GM19240 (cell line): ENCODE measurements at regions not wholly inside any gene's neighbourhood (a gene's known extent, or its start where the extent isn't known, plus 50 kb on each side); places are given as distances from the start of the nearest gene placed in this dataset.
"Not testable (repeated sequence)": the region's sequence is repeated elsewhere in the genome, so short reads cannot be mapped to it uniquely, and the experiment has no call there.

Experiments
- DNase-seq: peaks from one replicate; pipeline ENCODE4 v3.0.0; 2011; ENCODE audit warnings: low spot score; ENCODE audit not compliant: insufficient read length

GRCh38 chr13:31607531-31607930, 131.8 kb upstream of the RXFP2 start:
- DNase-seq: not testable (repeated sequence)

DNA sequence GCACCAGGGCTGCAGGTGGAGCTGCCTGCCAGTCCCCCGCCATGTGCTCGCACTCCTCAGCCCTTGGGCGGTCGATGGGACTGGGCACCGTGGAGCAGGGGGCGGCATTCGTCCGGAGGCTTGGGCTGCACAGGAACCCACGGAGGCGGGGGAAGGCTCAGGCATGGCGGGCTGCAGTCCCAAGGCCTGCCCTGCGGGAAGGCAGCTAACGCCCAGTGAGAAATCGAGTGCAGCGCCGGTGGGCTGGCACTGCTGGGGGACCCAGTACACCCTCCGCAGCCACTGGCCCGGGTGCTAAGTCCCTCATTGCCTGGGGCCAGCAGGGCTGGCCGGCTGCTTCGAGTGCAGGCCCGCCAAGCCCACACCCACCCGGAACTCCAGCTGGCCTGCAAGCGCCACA, 130.5 kb upstream of the RXFP2 start:
- not testable (repeated sequence) for DNase-seq

GRCh38 chr13:31610270-31610998, 128.9 kb upstream of the RXFP2 start:
- no peak for DNase-seq

DNA sequence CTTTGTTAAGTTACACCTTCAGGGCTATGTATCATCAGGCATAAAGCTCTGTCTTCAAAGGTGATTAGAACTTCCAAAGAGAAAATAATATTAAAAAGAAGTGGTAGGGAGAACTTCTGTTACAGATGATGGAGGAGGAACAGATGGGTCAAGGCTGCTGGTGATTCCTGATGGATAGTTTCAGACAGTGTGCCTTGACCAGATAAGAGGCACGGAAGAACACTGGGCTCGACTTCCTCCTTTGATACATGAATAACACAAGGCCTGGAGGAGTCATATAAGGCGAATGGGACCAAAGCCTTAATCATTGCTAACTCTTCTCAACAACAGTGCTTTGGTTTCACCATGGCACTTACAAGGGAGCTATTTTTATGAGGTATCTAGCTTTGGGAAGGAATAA, 128.1 kb upstream of the RXFP2 start:
- DNase-seq: no peak

DNA sequence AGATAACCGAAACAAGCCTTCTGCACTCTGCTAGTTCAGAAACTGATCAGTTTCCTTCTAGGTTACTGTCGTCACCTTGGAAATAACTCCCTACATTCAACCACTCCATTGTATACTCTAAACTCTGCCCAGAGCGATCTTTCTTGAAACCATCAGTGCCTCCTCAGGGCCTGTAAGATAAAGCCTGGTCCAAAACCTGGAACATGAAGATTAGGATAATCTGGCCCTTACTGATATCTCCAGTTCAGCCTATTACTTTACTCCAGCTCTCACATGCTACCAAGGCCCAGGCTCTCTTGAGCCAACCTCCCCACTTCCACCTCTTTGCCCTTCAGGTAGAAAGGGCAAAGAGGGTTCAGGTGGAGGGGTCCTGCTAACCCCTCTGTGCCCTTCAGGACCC, 125.3 kb upstream of the RXFP2 start:
- DNase-seq: no peak

DNA sequence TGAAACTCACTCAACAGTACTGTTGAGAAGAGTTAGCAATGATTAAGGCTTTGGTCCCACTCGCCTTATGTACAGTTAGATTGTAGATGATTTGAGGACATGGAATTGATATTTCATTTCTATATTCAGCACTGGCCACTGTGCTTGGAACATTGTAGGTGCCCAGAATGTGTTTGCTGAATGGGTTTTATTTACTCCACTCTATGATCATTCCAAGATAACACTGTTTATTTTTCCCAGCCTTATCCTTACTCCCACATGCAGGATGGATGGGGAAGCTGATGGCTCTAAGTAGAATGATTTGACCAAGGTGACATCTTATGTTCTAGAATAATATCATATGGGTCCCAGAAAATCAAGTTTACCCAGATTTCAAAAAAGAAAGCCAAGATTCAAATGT, 124.6 kb upstream of the RXFP2 start:
- DNase-seq: no peak

DNA sequence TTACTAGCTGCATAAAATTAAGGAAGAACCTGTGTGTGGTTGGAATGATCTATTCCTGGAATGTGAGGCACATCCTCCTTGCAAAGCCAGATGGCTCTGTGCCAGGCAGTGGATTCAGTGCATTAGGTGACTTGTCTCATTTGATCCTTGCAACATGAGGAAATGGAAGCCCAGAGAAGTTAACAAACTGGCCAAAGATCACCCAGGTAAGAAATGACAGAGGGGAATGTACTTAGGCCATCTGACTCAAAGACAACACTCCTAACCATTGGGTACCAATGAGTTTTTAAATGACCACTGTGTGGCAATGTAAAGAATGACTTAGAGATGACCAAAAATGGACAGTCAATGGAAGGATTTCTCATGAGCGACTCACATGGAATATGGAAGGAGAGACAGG, 114.2 kb upstream of the RXFP2 start:
- DNase-seq: no peak

DNA sequence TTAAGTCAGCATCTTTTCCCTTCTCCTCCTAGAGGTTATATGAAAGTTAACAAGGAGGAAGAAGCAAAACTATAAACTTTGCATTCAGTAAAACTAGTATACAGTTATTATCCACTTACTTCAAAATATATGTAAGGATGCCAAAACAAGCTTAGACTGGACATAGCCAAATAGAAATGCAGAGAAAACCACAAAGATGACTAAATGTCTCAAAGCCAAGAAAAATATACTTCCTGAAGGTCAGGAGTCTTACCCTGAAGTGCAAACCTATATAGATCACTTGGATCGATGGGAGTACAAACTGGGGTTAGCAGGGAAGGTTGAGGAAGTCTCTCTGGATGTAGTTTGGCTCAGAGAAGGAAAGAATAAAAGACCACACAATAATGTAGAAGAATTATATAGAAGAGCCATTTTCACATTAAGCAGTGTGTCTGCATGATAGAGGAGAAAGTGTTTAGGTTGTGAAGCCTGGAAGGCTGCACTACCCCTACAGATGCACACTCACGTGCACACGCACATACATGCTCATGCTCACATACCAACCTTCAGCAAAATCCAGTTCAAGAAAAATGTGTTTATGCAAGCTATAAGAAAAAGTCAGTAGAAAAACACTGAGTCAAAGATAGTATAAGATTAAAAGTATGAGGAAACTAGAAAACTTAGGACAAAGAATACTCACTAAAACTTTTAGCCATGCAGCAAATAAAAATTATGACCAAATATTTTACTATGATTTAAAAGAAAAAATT, 112.1 kb upstream of the RXFP2 start:
- DNase-seq: no peak

GRCh38 chr13:31629085-31629780, 110.1 kb upstream of the RXFP2 start:
- no peak for DNase-seq

- no peak for DNase-seq
Observed at GRCh38 chr13:31631071-31631470, 108.3 kb upstream of the RXFP2 start.

DNA sequence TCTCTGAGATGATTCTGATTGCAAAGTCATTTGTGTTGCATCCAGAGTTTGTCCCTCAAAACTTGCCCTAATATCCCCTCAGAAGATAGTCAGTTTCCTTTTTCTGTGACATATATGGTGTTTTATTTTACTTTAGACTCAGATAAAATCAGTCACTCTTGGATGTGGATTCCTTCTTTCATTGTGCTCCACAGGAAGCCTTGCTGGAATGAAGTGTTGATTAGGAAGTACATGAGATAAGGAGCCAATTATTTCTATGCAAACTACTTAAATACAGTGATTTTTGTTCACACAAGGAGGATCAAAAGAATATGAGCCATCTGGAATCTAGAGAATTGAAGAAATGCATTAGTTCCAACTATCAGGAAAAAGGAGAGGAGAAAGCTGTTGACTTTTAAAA, 107.6 kb upstream of the RXFP2 start:
- DNase-seq: no peak

GRCh38 chr13:31638577-31638976, 100.7 kb upstream of the RXFP2 start:
- DNase-seq: no peak

DNA sequence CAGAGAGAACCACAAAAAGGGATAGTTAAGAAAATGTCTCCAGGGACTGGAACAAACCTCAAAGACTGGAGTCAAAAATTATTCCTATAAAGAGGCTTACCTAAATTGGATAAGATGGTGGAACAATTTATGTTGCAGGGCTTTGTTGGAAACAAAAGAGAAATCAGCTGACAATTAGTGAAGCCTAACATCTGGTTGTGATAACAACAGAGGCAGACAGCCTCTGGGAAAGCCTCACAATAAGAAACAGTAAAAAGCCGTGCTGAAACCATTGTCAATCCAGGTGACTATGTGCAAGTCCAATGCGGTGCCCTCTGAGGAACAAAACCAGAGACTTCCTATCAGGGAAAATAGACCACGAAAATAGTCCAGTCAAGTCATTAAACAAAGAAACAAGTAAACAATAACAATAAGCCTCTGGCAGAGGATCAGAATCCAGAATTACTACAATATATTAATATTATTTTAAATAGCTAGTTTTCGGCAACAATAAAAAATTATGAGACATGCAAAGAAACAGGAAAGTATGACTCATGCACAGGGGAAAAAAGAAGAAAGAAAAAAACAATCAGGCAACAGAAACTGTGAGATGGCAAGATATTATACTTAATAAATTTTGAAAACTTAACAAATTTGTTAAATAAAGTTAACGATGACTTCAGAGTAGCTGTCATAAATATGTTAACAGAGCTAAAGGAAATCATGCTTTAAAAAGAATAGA, 99.7 kb upstream of the RXFP2 start:
- DNase-seq: no peak

- no peak for DNase-seq
Observed at GRCh38 chr13:31649766-31650165, 89.6 kb upstream of the RXFP2 start.

DNA sequence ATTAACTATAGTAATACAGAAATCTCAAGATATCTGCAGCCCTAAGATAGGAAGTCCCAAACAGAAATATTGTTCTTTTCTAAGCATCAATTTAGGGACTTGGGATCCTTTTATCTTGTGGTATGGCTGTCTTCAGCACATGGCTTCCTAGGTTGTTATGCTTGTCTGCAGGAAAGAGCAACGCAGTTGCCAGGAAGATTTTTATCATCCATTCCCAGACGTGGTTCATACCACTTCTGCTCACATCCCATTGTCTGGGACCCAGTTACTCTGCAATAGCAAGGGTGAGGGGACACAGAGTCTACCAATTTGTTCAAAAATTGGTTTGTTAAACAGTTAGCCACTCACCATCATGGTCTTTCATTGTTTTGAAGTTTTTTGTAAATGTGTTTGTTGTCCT, 85.6 kb upstream of the RXFP2 start:
- no peak for DNase-seq

DNA sequence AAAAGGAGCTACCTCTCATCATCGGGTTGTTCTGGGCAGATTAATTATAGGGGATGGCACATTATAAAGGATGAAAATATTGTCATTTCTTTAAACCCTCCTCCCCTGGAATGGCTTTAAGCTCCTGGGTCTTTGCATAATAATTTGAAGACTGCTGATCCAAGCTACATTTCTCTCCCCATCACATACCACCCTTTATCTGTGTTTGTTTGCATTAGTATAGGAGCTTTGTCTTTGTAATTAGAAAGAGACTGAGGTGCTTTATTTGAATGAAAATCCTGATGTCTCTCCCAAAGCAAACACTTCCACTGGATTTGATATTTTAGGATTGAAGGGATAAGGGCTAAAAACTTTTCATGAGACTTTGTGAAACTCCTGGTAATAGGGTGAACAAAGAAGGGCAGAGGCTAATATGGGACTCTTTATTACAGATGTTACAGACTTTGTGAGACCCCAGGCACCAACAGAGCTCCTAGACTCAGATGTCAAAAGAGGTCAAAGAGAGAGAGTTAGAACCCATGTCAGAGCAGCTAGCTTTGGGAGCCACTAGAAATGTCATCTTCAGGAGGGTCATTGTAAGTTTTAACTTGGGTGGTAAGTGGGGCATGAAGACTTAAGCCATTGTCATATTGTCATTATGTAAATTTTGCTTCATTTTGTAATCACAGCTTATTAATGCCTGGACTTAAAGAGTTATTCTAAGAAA, 75.3 kb upstream of the RXFP2 start:
- DNase-seq: no peak

GRCh38 chr13:31670831-31671617, 68.3 kb upstream of the RXFP2 start:
- no peak for DNase-seq

GRCh38 chr13:31674051-31674450, 65.3 kb upstream of the RXFP2 start:
- DNase-seq: no peak

- no peak for DNase-seq
Observed at GRCh38 chr13:31675440-31675953, 63.8 kb upstream of the RXFP2 start.

- DNase-seq: no peak
Observed at GRCh38 chr13:31681133-31681532, 58.2 kb upstream of the RXFP2 start.
